Activated CD8-positive, alpha-beta T cell treated with anti-CD3 and anti-CD28 coated beads, Interleukin-2, amount 10 ng/mL, durations not matched to agents 7 days and 5 days (primary cell): ENCODE measurements at regions not wholly inside any gene's neighbourhood (a gene's known extent, or its start where the extent isn't known, plus 50 kb on each side); places are given as distances from the start of the nearest gene placed in this dataset.

Experiments
- ATAC-seq: fragments of 150-1000 bp; cut with Tn5 transposase; one replicate; pipeline ENCODE4 v1.10.0; 2021; ENCODE audit warnings: moderate library complexity
- CTCF ChIA-PET: fragments of 350-600 bp; sonication (Branson Sonifier 250); formaldehyde crosslinking; loops from one replicate; lab custom pipeline; 2021; ENCODE audit warnings: antibody characterized with exemption; lab: Charles Lee
- POLR2A ChIA-PET: fragments of 350-600 bp; sonication (Branson Sonifier 250); formaldehyde crosslinking; loops from one replicate; lab custom pipeline; 2021; ENCODE audit warnings: antibody characterized with exemption; lab: Charles Lee
- DNase-seq: peaks from one replicate; pipeline ENCODE4 v3.0.0-alpha.2; 2020
- H3K27ac Mint-ChIP-seq: one replicate; pipeline ENCODE4 v1.8.0; 2021; ENCODE audit warnings: mild to moderate bottlenecking, mixed read lengths
- H3K27me3 Mint-ChIP-seq: one replicate; pipeline ENCODE4 v1.8.0; 2021; ENCODE audit warnings: low read depth, mixed read lengths
- H3K36me3 Mint-ChIP-seq: one replicate; pipeline ENCODE4 v1.8.0; 2021; ENCODE audit warnings: low read depth, mixed read lengths
- H3K4me1 Mint-ChIP-seq: one replicate; pipeline ENCODE4 v1.8.0; 2021; ENCODE audit warnings: low read depth, mixed read lengths
- H3K4me3 Mint-ChIP-seq: one replicate; pipeline ENCODE4 v1.8.0; 2021; ENCODE audit warnings: mild to moderate bottlenecking, mixed read lengths
- H3K9me3 Mint-ChIP-seq: one replicate; pipeline ENCODE4 v1.8.0; 2022; ENCODE audit warnings: mixed read lengths; ENCODE audit not compliant: insufficient read depth

GRCh38 chr6:86595641-86596040 lies 341.7 kb upstream of the HTR1E start:
- Mint-ChIP-seq H3K4me1 (no peaks in the 10 kb centered on the region), H3K27me3 (no peaks in the 10 kb centered on the region), H3K27ac (no peak overlapping the region), H3K36me3 (no peaks in the 10 kb centered on the region), H3K4me3 (no peak overlapping the region), H3K9me3 (no peaks in the 10 kb centered on the region)
- ChIA-PET CTCF (no interaction called here), POLR2A (no interaction called here)
- ATAC-seq (no peak), DNase-seq (no peak)

- ATAC-seq (no peak), DNase-seq (no peak)
- H3K9me3 Mint-ChIP-seq, result peaks cover 18% of the 10 kb centered on the region
- no peak overlapping the region for H3K4me3 Mint-ChIP-seq
- no peaks in the 10 kb centered on the region for H3K36me3 Mint-ChIP-seq
- ChIA-PET CTCF (no interaction called here), POLR2A (no interaction called here)
- no peak overlapping the region for H3K27ac Mint-ChIP-seq
- no peaks in the 10 kb centered on the region for H3K4me1 Mint-ChIP-seq
- H3K27me3 Mint-ChIP-seq, result no peaks in the 10 kb centered on the region
Observed at GRCh38 chr6:86586195-86586594, 351.1 kb upstream of the HTR1E start.

GRCh38 chr6:86581833-86582232 lies 355.5 kb upstream of the HTR1E start:
- no peak overlapping the region for H3K27ac Mint-ChIP-seq
- H3K27me3 Mint-ChIP-seq, result no peaks in the 10 kb centered on the region
- no peak overlapping the region for H3K4me3 Mint-ChIP-seq
- ChIA-PET POLR2A (no interaction called here), CTCF (no interaction called here)
- peaks cover 28% of the 10 kb centered on the region for H3K9me3 Mint-ChIP-seq
- no peaks in the 10 kb centered on the region for H3K36me3 Mint-ChIP-seq
- ATAC-seq, result no peak
- H3K4me1 Mint-ChIP-seq, result no peaks in the 10 kb centered on the region
- DNase-seq, result no peak

GRCh38 chr6:86563197-86563596 lies 374.1 kb upstream of the HTR1E start:
- Mint-ChIP-seq H3K27me3 (no peaks in the 10 kb centered on the region), H3K36me3 (no peaks in the 10 kb centered on the region), H3K4me3 (no peak overlapping the region), H3K4me1 (no peaks in the 10 kb centered on the region), H3K27ac (no peak overlapping the region), H3K9me3 (peaks cover 13% of the 10 kb centered on the region)
- ChIA-PET CTCF (no interaction called here), POLR2A (no interaction called here)
- no peak for ATAC-seq
- DNase-seq, result no peak

GRCh38 chr6:86558318-86558717 lies 379.0 kb upstream of the HTR1E start:
- Mint-ChIP-seq H3K27me3 (no peaks in the 10 kb centered on the region), H3K4me1 (no peaks in the 10 kb centered on the region), H3K4me3 (no peak overlapping the region), H3K36me3 (no peaks in the 10 kb centered on the region), H3K9me3 (peaks cover 9% of the 10 kb centered on the region), H3K27ac (no peak overlapping the region)
- POLR2A ChIA-PET, result no interaction called here
- no peak for ATAC-seq
- CTCF ChIA-PET, result no interaction called here
- DNase-seq, result no peak

- Mint-ChIP-seq H3K27me3 (no peaks in the 10 kb centered on the region), H3K36me3 (no peaks in the 10 kb centered on the region), H3K4me3 (no peak overlapping the region), H3K9me3 (no peaks in the 10 kb centered on the region), H3K27ac (no peak overlapping the region), H3K4me1 (no peaks in the 10 kb centered on the region)
- POLR2A ChIA-PET, result no interaction called here
- ATAC-seq, result no peak
- CTCF ChIA-PET, result no interaction called here
- no peak for DNase-seq
Observed at GRCh38 chr6:86537292-86537861, 400.0 kb upstream of the HTR1E start.

GRCh38 chr6:86536121-86536520 lies 401.2 kb upstream of the HTR1E start:
- no peak overlapping the region for H3K4me3 Mint-ChIP-seq
- no peak for DNase-seq
- ATAC-seq, result no peak
- CTCF ChIA-PET, result no interaction called here
- no peak overlapping the region for H3K27ac Mint-ChIP-seq
- POLR2A ChIA-PET, result no interaction called here
- no peaks in the 10 kb centered on the region for H3K9me3 Mint-ChIP-seq
- H3K36me3 Mint-ChIP-seq, result no peaks in the 10 kb centered on the region
- no peaks in the 10 kb centered on the region for H3K27me3 Mint-ChIP-seq
- H3K4me1 Mint-ChIP-seq, result no peaks in the 10 kb centered on the region

GRCh38 chr6:86535100-86535499 lies 402.2 kb upstream of the HTR1E start:
- Mint-ChIP-seq H3K9me3 (no peaks in the 10 kb centered on the region), H3K27me3 (no peaks in the 10 kb centered on the region), H3K4me1 (no peaks in the 10 kb centered on the region), H3K4me3 (no peak overlapping the region), H3K36me3 (no peaks in the 10 kb centered on the region), H3K27ac (no peak overlapping the region)
- ChIA-PET POLR2A (interaction anchor here (0.5 kb wide), 1 partner anchor 385 kb away, joined by 3 read pairs; no protein-coding TSS in a partner anchor), CTCF (no interaction called here)
- ATAC-seq, result no peak
- DNase-seq, result no peak

GRCh38 chr6:86529635-86530034 lies 407.7 kb upstream of the HTR1E start:
- DNase-seq (no peak), ATAC-seq (no peak)
- Mint-ChIP-seq H3K9me3 (peaks cover 6% of the 10 kb centered on the region), H3K4me1 (no peaks in the 10 kb centered on the region), H3K27me3 (no peaks in the 10 kb centered on the region), H3K4me3 (no peak overlapping the region), H3K36me3 (no peaks in the 10 kb centered on the region), H3K27ac (no peak overlapping the region)
- ChIA-PET CTCF (no interaction called here), POLR2A (no interaction called here)

GRCh38 chr6:86526238-86526637 lies 411.1 kb upstream of the HTR1E start:
- Mint-ChIP-seq H3K27me3 (no peaks in the 10 kb centered on the region), H3K27ac (no peak overlapping the region), H3K4me1 (no peaks in the 10 kb centered on the region), H3K4me3 (no peak overlapping the region), H3K36me3 (no peaks in the 10 kb centered on the region), H3K9me3 (peaks cover 13% of the 10 kb centered on the region)
- ATAC-seq, result no peak
- ChIA-PET POLR2A (no interaction called here), CTCF (no interaction called here)
- DNase-seq, result no peak

GRCh38 chr6:86516087-86516486 lies 421.2 kb upstream of the HTR1E start:
- ChIA-PET POLR2A (no interaction called here), CTCF (no interaction called here)
- ATAC-seq (no peak), DNase-seq (no peak)
- H3K27me3 Mint-ChIP-seq, result no peaks in the 10 kb centered on the region
- H3K9me3 Mint-ChIP-seq, result peaks cover 5% of the 10 kb centered on the region
- no peak overlapping the region for H3K27ac Mint-ChIP-seq
- H3K4me3 Mint-ChIP-seq, result no peak overlapping the region
- no peaks in the 10 kb centered on the region for H3K36me3 Mint-ChIP-seq
- no peaks in the 10 kb centered on the region for H3K4me1 Mint-ChIP-seq

GRCh38 chr6:86511962-86512361 lies 425.4 kb upstream of the HTR1E start:
- no peak overlapping the region for H3K27ac Mint-ChIP-seq
- peaks cover 16% of the 10 kb centered on the region for H3K9me3 Mint-ChIP-seq
- DNase-seq, result no peak
- H3K4me3 Mint-ChIP-seq, result no peak overlapping the region
- H3K4me1 Mint-ChIP-seq, result no peaks in the 10 kb centered on the region
- ChIA-PET POLR2A (no interaction called here), CTCF (no interaction called here)
- no peaks in the 10 kb centered on the region for H3K27me3 Mint-ChIP-seq
- ATAC-seq, result no peak
- no peaks in the 10 kb centered on the region for H3K36me3 Mint-ChIP-seq

- ChIA-PET CTCF (no interaction called here), POLR2A (no interaction called here)
- DNase-seq (no peak), ATAC-seq (no peak)
- no peaks in the 10 kb centered on the region for H3K27me3 Mint-ChIP-seq
- H3K36me3 Mint-ChIP-seq, result no peaks in the 10 kb centered on the region
- no peak overlapping the region for H3K27ac Mint-ChIP-seq
- no peaks in the 10 kb centered on the region for H3K4me1 Mint-ChIP-seq
- H3K4me3 Mint-ChIP-seq, result no peak overlapping the region
- H3K9me3 Mint-ChIP-seq, result peaks cover 23% of the 10 kb centered on the region
Observed at GRCh38 chr6:86508230-86508629, 429.1 kb upstream of the HTR1E start.
